ENCODE measurements at regions not wholly inside any gene's neighbourhood (a gene's known extent, or its start where the extent isn't known, plus 50 kb on each side); places are given as distances from the start of the nearest gene placed in this dataset.

GRCh38 chr7:21185653-21186265, 242.1 kb upstream of the SP4 start:
- Histone ChIP-seq H3K4me3 (no peak overlapping the region), H3K27ac (no peak overlapping the region), H3K36me3 (no peaks in the 10 kb centered on the region), H3K27me3 (no peaks in the 10 kb centered on the region), H3K4me1 (no peaks in the 10 kb centered on the region), H3K9me3 (no peaks in the 10 kb centered on the region)
- intact Hi-C loops (cut with DNase I) = no loop called here
- WGBS, 2 donors = 84 to 88% methylated on average over 6 of the region's 6 CpGs
- no peak for TF ChIP-seq POLR2AphosphoS5 (IDR thresholded peaks at IDR 0.05)
- no peak for TF ChIP-seq EP300 (IDR thresholded peaks at IDR 0.05)
- no peak for TF ChIP-seq CTCF (IDR thresholded peaks at IDR 0.05)
- no peak for TF ChIP-seq POLR2A (IDR thresholded peaks at IDR 0.05)
- DNase-seq = no peak

- intact Hi-C loops (cut with DNase I) = no loop called here
- no peaks in the 10 kb centered on the region for H3K9me3 ChIP-seq
- H3K4me1 ChIP-seq = no peaks in the 10 kb centered on the region
- no peak overlapping the region for H3K27ac ChIP-seq
- no peak overlapping the region for H3K4me3 ChIP-seq
- 19 to 56% methylated on average over 7 of the region's 7 CpGs for WGBS, 2 donors
- H3K27me3 ChIP-seq = no peaks in the 10 kb centered on the region
- H3K36me3 ChIP-seq = no peaks in the 10 kb centered on the region
- TF ChIP-seq POLR2AphosphoS5 (IDR thresholded peaks at IDR 0.05) (no peak), CTCF (IDR thresholded peaks at IDR 0.05) (no peak), EP300 (IDR thresholded peaks at IDR 0.05) (no peak), POLR2A (IDR thresholded peaks at IDR 0.05) (no peak)
- no peak for DNase-seq
Observed at GRCh38 chr7:21191321-21192073, 236.4 kb upstream of the SP4 start.

GRCh38 chr7:21192657-21193056, 235.2 kb upstream of the SP4 start:
- intact Hi-C loops (cut with DNase I) = no loop called here
- Histone ChIP-seq H3K4me1 (no peaks in the 10 kb centered on the region), H3K36me3 (no peaks in the 10 kb centered on the region), H3K9me3 (no peaks in the 10 kb centered on the region), H3K4me3 (no peak overlapping the region), H3K27ac (no peak overlapping the region), H3K27me3 (no peaks in the 10 kb centered on the region)
- no peak for DNase-seq
- WGBS, 2 donors = 22 to 69% methylated on average over 2 of the region's 2 CpGs
- TF ChIP-seq POLR2A (IDR thresholded peaks at IDR 0.05) (no peak), CTCF (IDR thresholded peaks at IDR 0.05) (no peak), EP300 (IDR thresholded peaks at IDR 0.05) (no peak), POLR2AphosphoS5 (IDR thresholded peaks at IDR 0.05) (no peak)

- WGBS, 2 donors = 78 to 87% methylated on average over 2 of the region's 2 CpGs
- TF ChIP-seq POLR2AphosphoS5 (IDR thresholded peaks at IDR 0.05) (no peak), POLR2A (IDR thresholded peaks at IDR 0.05) (no peak), CTCF (IDR thresholded peaks at IDR 0.05) (no peak), EP300 (IDR thresholded peaks at IDR 0.05) (no peak)
- H3K27me3 ChIP-seq = no peaks in the 10 kb centered on the region
- no peak for DNase-seq
- H3K9me3 ChIP-seq = no peaks in the 10 kb centered on the region
- H3K36me3 ChIP-seq = no peaks in the 10 kb centered on the region
- intact Hi-C loops (cut with DNase I) = no loop called here
- H3K4me3 ChIP-seq = no peak overlapping the region
- no peaks in the 10 kb centered on the region for H3K4me1 ChIP-seq
- H3K27ac ChIP-seq = no peak overlapping the region
Observed at GRCh38 chr7:21193895-21194294, 234.0 kb upstream of the SP4 start.

Measured in sigmoid colon (tissue), 6 donors.